ENCODE measurements at regions not wholly inside any gene's neighbourhood (a gene's known extent, or its start where the extent isn't known, plus 50 kb on each side); places are given as distances from the start of the nearest gene placed in this dataset.

DNA sequence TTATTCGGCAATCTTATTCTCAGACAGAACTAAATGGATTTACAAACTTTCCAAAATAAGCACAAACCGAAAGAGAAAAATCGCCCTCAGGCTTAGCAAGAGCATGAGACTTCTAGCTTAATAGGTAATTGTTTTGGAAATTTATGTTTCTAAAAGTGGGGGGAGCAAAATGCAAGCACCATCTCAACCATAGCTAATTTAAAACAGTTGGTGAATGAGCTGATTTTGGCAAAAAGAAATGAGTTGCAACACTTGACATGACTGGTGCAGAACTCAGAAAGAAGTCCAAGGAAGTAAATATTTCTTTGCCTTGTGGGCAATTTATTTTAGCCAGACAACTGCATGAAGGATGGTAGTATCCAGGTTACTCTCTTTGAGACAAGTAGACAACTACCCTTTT, 71.5 kb upstream of the PTGFR start:
- Histone ChIP-seq H3K9me3 (ENCODE audit: control insufficient read depth, insufficient read depth, low read depth, low read length) (no peaks in the 10 kb centered on the region), H3K4me1 (ENCODE audit: control insufficient read depth, insufficient read depth, low read length) (0 out of 2 replicates have a peak, but pooled peaks cover 2% of the 10 kb centered on the region), H3K27ac (ENCODE audit: extremely low read depth, low read depth, low read length) (no peak overlapping the region), H3K4me3 (ENCODE audit: low read depth, low read length) (no peak overlapping the region), H3K36me3 (ENCODE audit: control insufficient read depth in 2 of 2, insufficient read depth in 1 of 2, low read length in 2 of 2) (no peaks in the 10 kb centered on the region)
- no peak for TF ChIP-seq ZNF48 (tag by site-specific recombination; IDR thresholded peaks at IDR 0.05)
- TF ChIP-seq GLI4 (tag by site-specific recombination; IDR thresholded peaks at IDR 0.05): no peak
- TF ChIP-seq TCF7L2 (IDR thresholded peaks at IDR 0.05; ENCODE audit: borderline replicate concordance, low read depth, low read length): no peak
- TF ChIP-seq ZNF501 (tag by site-specific recombination; IDR thresholded peaks at IDR 0.05): no peak
- TF ChIP-seq ZNF791 (tag by site-specific recombination; IDR thresholded peaks at IDR 0.05): no peak
- TF ChIP-seq KLF1 (tag by site-specific recombination; IDR thresholded peaks at IDR 0.05): no peak
- no peak for TF ChIP-seq ZNF585B (tag by site-specific recombination; IDR thresholded peaks at IDR 0.05)
- no peak for TF ChIP-seq ZBTB17 (tag by site-specific recombination; IDR thresholded peaks at IDR 0.05)
- CTCF ChIA-PET: no interaction called here
- POLR2A ChIA-PET: interaction anchor here (0.7 kb wide), 1 partner anchor 1023 kb away, joined by 7 read pairs; no protein-coding TSS in a partner anchor

DNA sequence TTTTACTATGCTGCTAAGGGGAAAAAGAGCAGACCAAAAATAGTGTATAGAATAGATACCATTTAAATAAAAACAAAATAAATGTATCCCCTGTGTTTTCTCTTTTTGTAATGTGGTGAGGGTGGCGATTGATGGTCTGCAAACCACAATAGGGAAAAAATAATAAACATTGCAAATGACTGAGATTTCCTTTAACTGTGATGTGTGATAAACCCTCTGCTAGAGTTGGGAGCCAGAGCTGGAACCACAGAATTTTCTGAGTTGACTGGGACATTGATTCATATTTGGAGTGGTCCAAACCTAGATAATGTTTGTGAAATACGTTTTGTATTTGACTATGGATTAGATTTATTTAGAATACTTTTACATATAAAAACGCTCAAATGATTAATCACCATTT, 70.6 kb upstream of the PTGFR start:
- TF ChIP-seq ZFP3 (tag by site-specific recombination; IDR thresholded peaks at IDR 0.05; ENCODE audit: low read depth) (no peak), SCRT1 (tag by site-specific recombination; IDR thresholded peaks at IDR 0.05; ENCODE audit: borderline replicate concordance) (no peak), ZNF768 (tag by site-specific recombination; IDR thresholded peaks at IDR 0.05) (no peak), ZNF76 (tag by site-specific recombination; IDR thresholded peaks at IDR 0.05; ENCODE audit: borderline replicate concordance, low read depth) (no peak), ZNF677 (tag by site-specific recombination; IDR thresholded peaks at IDR 0.05) (no peak), ZNF560 (tag by site-specific recombination; IDR thresholded peaks at IDR 0.05; ENCODE audit: borderline replicate concordance) (no peak), ZNF239 (tag by site-specific recombination; IDR thresholded peaks at IDR 0.05) (no peak)
- TF ChIP-seq, protein P1, sequence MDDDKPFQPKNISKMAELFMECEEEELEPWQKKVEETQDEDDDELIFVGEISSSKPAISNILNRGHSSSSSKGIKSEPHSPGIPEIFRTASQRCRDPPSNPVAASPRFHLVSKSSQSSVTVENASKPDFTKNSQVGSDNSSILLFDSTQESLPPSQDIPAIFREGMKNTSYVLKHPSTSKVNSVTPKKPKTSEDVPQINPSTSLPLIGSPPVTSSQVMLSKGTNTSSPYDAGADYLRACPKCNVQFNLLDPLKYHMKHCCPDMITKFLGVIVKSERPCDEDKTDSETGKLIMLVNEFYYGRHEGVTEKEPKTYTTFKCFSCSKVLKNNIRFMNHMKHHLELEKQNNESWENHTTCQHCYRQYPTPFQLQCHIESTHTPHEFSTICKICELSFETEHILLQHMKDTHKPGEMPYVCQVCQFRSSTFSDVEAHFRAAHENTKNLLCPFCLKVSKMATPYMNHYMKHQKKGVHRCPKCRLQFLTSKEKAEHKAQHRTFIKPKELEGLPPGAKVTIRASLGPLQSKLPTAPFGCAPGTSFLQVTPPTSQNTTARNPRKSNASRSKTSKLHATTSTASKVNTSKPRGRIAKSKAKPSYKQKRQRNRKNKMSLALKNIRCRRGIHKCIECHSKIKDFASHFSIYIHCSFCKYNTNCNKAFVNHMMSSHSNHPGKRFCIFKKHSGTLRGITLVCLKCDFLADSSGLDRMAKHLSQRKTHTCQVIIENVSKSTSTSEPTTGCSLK (tag by site-specific recombination; IDR thresholded peaks at IDR 0.05): no peak
- TF ChIP-seq, protein P2, sequence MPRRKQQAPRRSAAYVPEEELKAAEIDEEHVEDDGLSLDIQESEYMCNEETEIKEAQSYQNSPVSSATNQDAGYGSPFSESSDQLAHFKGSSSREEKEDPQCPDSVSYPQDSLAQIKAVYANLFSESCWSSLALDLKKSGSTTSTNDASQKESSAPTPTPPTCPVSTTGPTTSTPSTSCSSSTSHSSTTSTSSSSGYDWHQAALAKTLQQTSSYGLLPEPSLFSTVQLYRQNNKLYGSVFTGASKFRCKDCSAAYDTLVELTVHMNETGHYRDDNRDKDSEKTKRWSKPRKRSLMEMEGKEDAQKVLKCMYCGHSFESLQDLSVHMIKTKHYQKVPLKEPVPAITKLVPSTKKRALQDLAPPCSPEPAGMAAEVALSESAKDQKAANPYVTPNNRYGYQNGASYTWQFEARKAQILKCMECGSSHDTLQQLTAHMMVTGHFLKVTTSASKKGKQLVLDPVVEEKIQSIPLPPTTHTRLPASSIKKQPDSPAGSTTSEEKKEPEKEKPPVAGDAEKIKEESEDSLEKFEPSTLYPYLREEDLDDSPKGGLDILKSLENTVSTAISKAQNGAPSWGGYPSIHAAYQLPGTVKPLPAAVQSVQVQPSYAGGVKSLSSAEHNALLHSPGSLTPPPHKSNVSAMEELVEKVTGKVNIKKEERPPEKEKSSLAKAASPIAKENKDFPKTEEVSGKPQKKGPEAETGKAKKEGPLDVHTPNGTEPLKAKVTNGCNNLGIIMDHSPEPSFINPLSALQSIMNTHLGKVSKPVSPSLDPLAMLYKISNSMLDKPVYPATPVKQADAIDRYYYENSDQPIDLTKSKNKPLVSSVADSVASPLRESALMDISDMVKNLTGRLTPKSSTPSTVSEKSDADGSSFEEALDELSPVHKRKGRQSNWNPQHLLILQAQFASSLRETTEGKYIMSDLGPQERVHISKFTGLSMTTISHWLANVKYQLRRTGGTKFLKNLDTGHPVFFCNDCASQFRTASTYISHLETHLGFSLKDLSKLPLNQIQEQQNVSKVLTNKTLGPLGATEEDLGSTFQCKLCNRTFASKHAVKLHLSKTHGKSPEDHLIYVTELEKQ (tag by site-specific recombination; IDR thresholded peaks at IDR 0.05; ENCODE audit: borderline replicate concordance): no peak
- TF ChIP-seq, protein P3, sequence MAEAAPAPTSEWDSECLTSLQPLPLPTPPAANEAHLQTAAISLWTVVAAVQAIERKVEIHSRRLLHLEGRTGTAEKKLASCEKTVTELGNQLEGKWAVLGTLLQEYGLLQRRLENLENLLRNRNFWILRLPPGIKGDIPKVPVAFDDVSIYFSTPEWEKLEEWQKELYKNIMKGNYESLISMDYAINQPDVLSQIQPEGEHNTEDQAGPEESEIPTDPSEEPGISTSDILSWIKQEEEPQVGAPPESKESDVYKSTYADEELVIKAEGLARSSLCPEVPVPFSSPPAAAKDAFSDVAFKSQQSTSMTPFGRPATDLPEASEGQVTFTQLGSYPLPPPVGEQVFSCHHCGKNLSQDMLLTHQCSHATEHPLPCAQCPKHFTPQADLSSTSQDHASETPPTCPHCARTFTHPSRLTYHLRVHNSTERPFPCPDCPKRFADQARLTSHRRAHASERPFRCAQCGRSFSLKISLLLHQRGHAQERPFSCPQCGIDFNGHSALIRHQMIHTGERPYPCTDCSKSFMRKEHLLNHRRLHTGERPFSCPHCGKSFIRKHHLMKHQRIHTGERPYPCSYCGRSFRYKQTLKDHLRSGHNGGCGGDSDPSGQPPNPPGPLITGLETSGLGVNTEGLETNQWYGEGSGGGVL (tag by site-specific recombination; IDR thresholded peaks at IDR 0.05): no peak
- TF ChIP-seq, protein P4, sequence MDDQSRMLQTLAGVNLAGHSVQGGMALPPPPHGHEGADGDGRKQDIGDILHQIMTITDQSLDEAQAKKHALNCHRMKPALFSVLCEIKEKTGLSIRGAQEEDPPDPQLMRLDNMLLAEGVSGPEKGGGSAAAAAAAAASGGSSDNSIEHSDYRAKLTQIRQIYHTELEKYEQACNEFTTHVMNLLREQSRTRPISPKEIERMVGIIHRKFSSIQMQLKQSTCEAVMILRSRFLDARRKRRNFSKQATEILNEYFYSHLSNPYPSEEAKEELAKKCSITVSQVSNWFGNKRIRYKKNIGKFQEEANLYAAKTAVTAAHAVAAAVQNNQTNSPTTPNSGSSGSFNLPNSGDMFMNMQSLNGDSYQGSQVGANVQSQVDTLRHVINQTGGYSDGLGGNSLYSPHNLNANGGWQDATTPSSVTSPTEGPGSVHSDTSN (CRISPR knock-in tag; IDR thresholded peaks at IDR 0.05): no peak
- ChIA-PET POLR2A (no interaction called here), CTCF (no interaction called here)
- H3K4me1 ChIP-seq (ENCODE audit: control insufficient read depth, insufficient read depth, low read length): 0 out of 2 replicates have a peak, but pooled peaks cover 2% of the 10 kb centered on the region
- H3K4me3 ChIP-seq (ENCODE audit: low read depth, low read length): no peak overlapping the region
- H3K36me3 ChIP-seq (ENCODE audit: control insufficient read depth in 2 of 2, insufficient read depth in 1 of 2, low read length in 2 of 2): no peaks in the 10 kb centered on the region
- H3K27ac ChIP-seq (ENCODE audit: extremely low read depth, low read depth, low read length): no peak overlapping the region
- H3K9me3 ChIP-seq (ENCODE audit: control insufficient read depth, insufficient read depth, low read depth, low read length): no peaks in the 10 kb centered on the region

Data from HEK293 (cell line).